ENCODE measurements at regions not wholly inside any gene's neighbourhood (a gene's known extent, or its start where the extent isn't known, plus 50 kb on each side); places are given as distances from the start of the nearest gene placed in this dataset.

DNA sequence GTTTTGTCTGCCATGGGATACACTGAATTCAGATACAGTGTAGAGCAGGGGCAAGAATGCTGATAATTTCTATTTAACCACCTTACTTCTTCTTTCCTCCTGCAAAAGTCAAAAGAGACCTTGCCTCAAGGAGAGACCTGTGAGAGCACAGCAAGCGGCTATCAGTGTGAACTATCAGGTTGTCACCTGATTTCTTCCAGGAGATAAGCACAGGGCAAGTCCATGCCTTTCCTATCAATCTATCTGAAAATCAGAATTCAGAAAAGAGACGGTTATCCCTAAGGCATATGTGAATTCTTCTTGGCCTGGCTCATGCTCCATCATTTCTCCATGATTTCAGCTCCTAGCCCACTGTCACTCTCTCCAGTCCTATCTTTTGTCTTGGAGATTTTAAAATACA, 128.9 kb upstream of the CCND2 start:
- TF ChIP-seq, protein P1, sequence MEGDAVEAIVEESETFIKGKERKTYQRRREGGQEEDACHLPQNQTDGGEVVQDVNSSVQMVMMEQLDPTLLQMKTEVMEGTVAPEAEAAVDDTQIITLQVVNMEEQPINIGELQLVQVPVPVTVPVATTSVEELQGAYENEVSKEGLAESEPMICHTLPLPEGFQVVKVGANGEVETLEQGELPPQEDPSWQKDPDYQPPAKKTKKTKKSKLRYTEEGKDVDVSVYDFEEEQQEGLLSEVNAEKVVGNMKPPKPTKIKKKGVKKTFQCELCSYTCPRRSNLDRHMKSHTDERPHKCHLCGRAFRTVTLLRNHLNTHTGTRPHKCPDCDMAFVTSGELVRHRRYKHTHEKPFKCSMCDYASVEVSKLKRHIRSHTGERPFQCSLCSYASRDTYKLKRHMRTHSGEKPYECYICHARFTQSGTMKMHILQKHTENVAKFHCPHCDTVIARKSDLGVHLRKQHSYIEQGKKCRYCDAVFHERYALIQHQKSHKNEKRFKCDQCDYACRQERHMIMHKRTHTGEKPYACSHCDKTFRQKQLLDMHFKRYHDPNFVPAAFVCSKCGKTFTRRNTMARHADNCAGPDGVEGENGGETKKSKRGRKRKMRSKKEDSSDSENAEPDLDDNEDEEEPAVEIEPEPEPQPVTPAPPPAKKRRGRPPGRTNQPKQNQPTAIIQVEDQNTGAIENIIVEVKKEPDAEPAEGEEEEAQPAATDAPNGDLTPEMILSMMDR (IDR thresholded peaks at IDR 0.05): no peak
- TF ChIP-seq, protein P2, sequence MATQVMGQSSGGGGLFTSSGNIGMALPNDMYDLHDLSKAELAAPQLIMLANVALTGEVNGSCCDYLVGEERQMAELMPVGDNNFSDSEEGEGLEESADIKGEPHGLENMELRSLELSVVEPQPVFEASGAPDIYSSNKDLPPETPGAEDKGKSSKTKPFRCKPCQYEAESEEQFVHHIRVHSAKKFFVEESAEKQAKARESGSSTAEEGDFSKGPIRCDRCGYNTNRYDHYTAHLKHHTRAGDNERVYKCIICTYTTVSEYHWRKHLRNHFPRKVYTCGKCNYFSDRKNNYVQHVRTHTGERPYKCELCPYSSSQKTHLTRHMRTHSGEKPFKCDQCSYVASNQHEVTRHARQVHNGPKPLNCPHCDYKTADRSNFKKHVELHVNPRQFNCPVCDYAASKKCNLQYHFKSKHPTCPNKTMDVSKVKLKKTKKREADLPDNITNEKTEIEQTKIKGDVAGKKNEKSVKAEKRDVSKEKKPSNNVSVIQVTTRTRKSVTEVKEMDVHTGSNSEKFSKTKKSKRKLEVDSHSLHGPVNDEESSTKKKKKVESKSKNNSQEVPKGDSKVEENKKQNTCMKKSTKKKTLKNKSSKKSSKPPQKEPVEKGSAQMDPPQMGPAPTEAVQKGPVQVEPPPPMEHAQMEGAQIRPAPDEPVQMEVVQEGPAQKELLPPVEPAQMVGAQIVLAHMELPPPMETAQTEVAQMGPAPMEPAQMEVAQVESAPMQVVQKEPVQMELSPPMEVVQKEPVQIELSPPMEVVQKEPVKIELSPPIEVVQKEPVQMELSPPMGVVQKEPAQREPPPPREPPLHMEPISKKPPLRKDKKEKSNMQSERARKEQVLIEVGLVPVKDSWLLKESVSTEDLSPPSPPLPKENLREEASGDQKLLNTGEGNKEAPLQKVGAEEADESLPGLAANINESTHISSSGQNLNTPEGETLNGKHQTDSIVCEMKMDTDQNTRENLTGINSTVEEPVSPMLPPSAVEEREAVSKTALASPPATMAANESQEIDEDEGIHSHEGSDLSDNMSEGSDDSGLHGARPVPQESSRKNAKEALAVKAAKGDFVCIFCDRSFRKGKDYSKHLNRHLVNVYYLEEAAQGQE (IDR thresholded peaks at IDR 0.05; ENCODE audit: insufficient read depth in 1 of 2, low read depth in 2 of 2, low read length in 1 of 2): no peak
- TF ChIP-seq POLR2AphosphoS5 (IDR thresholded peaks at IDR 0.05; ENCODE audit: low read depth, low read length) (no peak), TCF7L2 (IDR thresholded peaks at IDR 0.05; ENCODE audit: low read depth, low read length) (no peak), SIN3A (IDR thresholded peaks at IDR 0.05; ENCODE audit: borderline replicate concordance, insufficient read depth, low read depth, low read length) (no peak)
